DOHH2 (cell line): ENCODE measurements at regions not wholly inside any gene's neighbourhood (a gene's known extent, or its start where the extent isn't known, plus 50 kb on each side); places are given as distances from the start of the nearest gene placed in this dataset.

Source experiments
- H3F3A ChIP-seq: fragments of 200-600 bp; sonication (generic), shearing (Covaris generic); 2 replicates; pipeline ENCODE4 v1.6.0; 2016; ENCODE audit warnings: antibody characterized with exemption, mild to moderate bottlenecking; ENCODE audit not compliant: control insufficient read depth, insufficient read depth
- H3K27ac ChIP-seq: fragments of 200-600 bp; sonication (generic); 2 replicates; pipeline ENCODE4 v1.5.1; 2014; ENCODE audit warnings: low read depth, mild to moderate bottlenecking, low read length, moderate library complexity
- H3K27me3 ChIP-seq: fragments of 200-600 bp; sonication (generic); 2 replicates; pipeline ENCODE4 v1.6.1; 2014; ENCODE audit warnings: mild to moderate bottlenecking, low read length, mixed read lengths; ENCODE audit not compliant: control insufficient read depth
- H3K36me3 ChIP-seq: fragments of 200-600 bp; sonication (generic); 2 replicates; pipeline ENCODE4 v1.6.1; 2014; ENCODE audit warnings: mild to moderate bottlenecking, low read length, moderate library complexity, mixed read lengths; ENCODE audit not compliant: control insufficient read depth
- H3K4me1 ChIP-seq: fragments of 200-600 bp; sonication (generic); 2 replicates; pipeline ENCODE4 v1.6.1; 2014; ENCODE audit warnings: mild to moderate bottlenecking, low read length, mixed read lengths; ENCODE audit not compliant: control insufficient read depth
- H3K4me2 ChIP-seq: fragments of 200-600 bp; sonication (generic); 2 replicates; pipeline ENCODE4 v1.6.0; 2014; ENCODE audit warnings: mild to moderate bottlenecking, low read length, moderate library complexity
- H3K4me3 ChIP-seq: fragments of 200-600 bp; sonication (generic); 2 replicates; pipeline ENCODE4 v1.5.1; 2014; ENCODE audit warnings: mild to moderate bottlenecking, low read length, mixed read lengths
- H3K79me2 ChIP-seq: fragments of 200-600 bp; sonication (generic); 2 replicates; pipeline ENCODE4 v1.6.1; 2014; ENCODE audit warnings: mild to moderate bottlenecking, low read length, mixed read lengths; ENCODE audit not compliant: control insufficient read depth
- H3K9me2 ChIP-seq: fragments of 200-600 bp; sonication (generic); replicated peaks from 2 replicates; pipeline ENCODE4 v1.6.1; 2014; ENCODE audit warnings: mild to moderate bottlenecking, low read length, mixed read lengths; ENCODE audit not compliant: control insufficient read depth
- H3K9me3 ChIP-seq: fragments of 200-600 bp; sonication (generic); 2 replicates; pipeline ENCODE4 v1.6.1; 2014; ENCODE audit warnings: antibody characterized with exemption, low read length, mixed read lengths; ENCODE audit not compliant: control insufficient read depth, insufficient read depth
- H4K20me1 ChIP-seq: fragments of 200-600 bp; sonication (generic); 2 replicates; pipeline ENCODE4 v1.6.0; 2014; ENCODE audit warnings: low read depth, mild to moderate bottlenecking, antibody characterized with exemption, low read length, moderate library complexity; ENCODE audit not compliant: control insufficient read depth, insufficient read depth
- EZH2phosphoT487 ChIP-seq: fragments of 200-600 bp; sonication (generic); IDR thresholded peaks from 2 replicates; pipeline ENCODE4 v1.6.1; 2017; ENCODE audit warnings: borderline replicate concordance, mild to moderate bottlenecking, antibody characterized with exemption, low read length, moderate library complexity, mixed read lengths
- TF ChIP-seq, protein P1 (sequence below): fragments of 200-600 bp; sonication (generic); IDR thresholded peaks from one replicate; pipeline ENCODE4 v1.5.1; 2014; ENCODE audit warnings: antibody characterized with exemption, mild to moderate bottlenecking, low read depth, low read length; ENCODE audit not compliant: poor library complexity, severe bottlenecking

DNA sequence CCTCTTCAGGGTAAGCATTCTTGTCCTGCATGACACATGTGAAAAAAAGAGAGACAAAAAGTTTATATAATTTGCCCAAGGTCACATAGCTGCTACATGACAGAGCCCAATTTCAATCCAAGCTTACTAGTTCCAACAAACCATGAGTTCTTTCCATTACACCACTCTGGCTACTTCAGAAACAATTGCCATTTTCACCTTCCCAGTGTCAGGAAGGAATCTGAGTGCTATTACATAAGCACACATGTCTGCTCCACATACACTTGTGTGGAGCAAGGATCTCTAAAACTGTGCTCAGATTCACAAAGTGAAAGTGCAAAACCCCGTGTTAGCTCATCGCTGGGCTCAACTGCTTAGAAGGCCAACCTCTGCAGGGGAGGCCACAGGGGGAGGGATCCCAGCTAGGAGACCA is 356.2 kb upstream of the NFE2L3 start:
- Histone ChIP-seq H3K36me3 (no peaks in the 10 kb centered on the region), H3K4me2 (no peak overlapping the region), H3K9me2 (no peaks in the 10 kb centered on the region), H3K27me3 (peaks cover 11% of the 10 kb centered on the region), H3K4me3 (no peak overlapping the region), H3K4me1 (no peaks in the 10 kb centered on the region), H3K9me3 (no peaks in the 10 kb centered on the region), H4K20me1 (no peaks in the 10 kb centered on the region), H3K79me2 (no peaks in the 10 kb centered on the region), H3F3A (no peaks in the 10 kb centered on the region), H3K27ac (no peak overlapping the region)
- TF ChIP-seq EZH2phosphoT487 = no peak
- TF ChIP-seq, protein P1, sequence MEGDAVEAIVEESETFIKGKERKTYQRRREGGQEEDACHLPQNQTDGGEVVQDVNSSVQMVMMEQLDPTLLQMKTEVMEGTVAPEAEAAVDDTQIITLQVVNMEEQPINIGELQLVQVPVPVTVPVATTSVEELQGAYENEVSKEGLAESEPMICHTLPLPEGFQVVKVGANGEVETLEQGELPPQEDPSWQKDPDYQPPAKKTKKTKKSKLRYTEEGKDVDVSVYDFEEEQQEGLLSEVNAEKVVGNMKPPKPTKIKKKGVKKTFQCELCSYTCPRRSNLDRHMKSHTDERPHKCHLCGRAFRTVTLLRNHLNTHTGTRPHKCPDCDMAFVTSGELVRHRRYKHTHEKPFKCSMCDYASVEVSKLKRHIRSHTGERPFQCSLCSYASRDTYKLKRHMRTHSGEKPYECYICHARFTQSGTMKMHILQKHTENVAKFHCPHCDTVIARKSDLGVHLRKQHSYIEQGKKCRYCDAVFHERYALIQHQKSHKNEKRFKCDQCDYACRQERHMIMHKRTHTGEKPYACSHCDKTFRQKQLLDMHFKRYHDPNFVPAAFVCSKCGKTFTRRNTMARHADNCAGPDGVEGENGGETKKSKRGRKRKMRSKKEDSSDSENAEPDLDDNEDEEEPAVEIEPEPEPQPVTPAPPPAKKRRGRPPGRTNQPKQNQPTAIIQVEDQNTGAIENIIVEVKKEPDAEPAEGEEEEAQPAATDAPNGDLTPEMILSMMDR = no peak

DNA sequence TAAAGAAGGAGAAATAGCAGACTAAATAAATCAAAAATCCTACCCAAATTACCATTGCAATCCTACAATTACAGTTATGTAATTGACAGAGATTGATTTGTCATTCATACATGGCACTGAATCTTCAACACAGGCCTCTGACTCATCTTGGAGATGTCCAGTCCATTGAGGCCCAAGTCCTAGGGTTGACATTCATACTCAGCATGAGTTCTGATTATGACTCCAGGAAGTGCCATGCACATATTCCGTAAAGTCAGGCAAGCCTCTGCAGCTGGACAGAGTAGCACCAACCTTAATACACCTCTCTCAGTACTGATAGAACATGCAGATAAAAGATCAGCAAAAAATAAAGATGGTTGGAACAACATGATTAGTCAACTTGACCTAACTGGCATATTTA is 353.7 kb upstream of the NFE2L3 start:
- Histone ChIP-seq H3K79me2 (no peaks in the 10 kb centered on the region), H3K4me3 (no peak overlapping the region), H3K27ac (no peak overlapping the region), H3K9me2 (no peaks in the 10 kb centered on the region), H3K9me3 (no peaks in the 10 kb centered on the region), H3F3A (no peaks in the 10 kb centered on the region), H3K4me1 (no peaks in the 10 kb centered on the region), H4K20me1 (no peaks in the 10 kb centered on the region), H3K4me2 (no peak overlapping the region), H3K36me3 (no peaks in the 10 kb centered on the region), H3K27me3 (peaks cover 28% of the 10 kb centered on the region)
- TF ChIP-seq, protein P1 = no peak
- TF ChIP-seq EZH2phosphoT487 = no peak

DNA sequence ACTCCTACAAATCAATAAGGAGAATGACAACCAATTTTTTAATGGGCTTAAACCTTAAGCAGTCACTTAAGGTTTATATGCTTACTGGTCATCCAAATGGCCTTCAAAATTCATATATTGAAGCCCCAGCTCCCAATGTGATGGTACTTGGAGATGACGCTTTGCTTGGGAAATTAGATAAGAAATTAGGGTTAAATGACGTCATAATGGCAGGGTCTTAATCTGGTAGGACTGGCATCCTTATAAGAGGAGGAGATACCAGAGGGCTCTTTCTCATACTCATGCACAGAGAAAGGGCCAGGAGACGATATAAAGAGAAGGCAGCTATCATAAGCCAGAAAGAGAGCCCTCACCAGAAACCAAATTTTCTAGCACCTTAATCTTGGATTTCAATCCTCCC is 350.8 kb upstream of the NFE2L3 start:
- TF ChIP-seq, protein P1 = no peak
- H3K9me3 ChIP-seq = no peaks in the 10 kb centered on the region

DNA sequence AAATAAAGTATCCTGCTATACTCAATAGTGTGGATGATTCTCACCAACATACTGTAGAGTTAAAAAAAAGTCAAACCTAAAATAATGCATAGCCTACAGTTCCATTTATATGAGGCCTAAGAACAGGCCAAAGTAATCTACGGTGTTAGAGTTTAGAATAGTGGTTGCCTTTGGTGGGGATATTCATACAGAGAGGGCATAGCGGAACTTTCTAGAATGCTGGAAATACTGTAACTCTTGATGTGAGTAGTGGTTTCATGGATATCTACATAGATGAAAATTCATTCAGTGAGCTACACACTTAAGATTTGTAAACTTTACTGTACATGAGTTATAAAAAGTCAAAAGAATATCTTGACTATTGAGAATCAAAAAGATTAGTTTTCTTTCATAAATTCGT is 349.9 kb upstream of the NFE2L3 start:
- TF ChIP-seq, protein P1 = no peak
- TF ChIP-seq EZH2phosphoT487 = no peak
- H3K79me2 ChIP-seq = no peaks in the 10 kb centered on the region
- H3K27me3 ChIP-seq = peaks cover 42% of the 10 kb centered on the region
- H3K4me3 ChIP-seq = no peak overlapping the region
- H4K20me1 ChIP-seq = no peaks in the 10 kb centered on the region
- H3K36me3 ChIP-seq = no peaks in the 10 kb centered on the region
- no peak overlapping the region for H3K27ac ChIP-seq
- no peaks in the 10 kb centered on the region for H3F3A ChIP-seq
- H3K9me3 ChIP-seq = no peaks in the 10 kb centered on the region
- no peaks in the 10 kb centered on the region for H3K9me2 ChIP-seq
- H3K4me1 ChIP-seq = no peaks in the 10 kb centered on the region
- no peak overlapping the region for H3K4me2 ChIP-seq

More for the DNA sequence above, 350.8 kb upstream of the NFE2L3 start:
- Histone ChIP-seq H3F3A (no peaks in the 10 kb centered on the region), H3K9me2 (no peaks in the 10 kb centered on the region), H3K79me2 (no peaks in the 10 kb centered on the region), H4K20me1 (no peaks in the 10 kb centered on the region), H3K36me3 (no peaks in the 10 kb centered on the region), H3K4me3 (no peak overlapping the region), H3K27me3 (peaks cover 43% of the 10 kb centered on the region), H3K4me2 (no peak overlapping the region), H3K27ac (no peak overlapping the region), H3K4me1 (no peaks in the 10 kb centered on the region)
